ENCODE measurements at regions not wholly inside any gene's neighbourhood (a gene's known extent, or its start where the extent isn't known, plus 50 kb on each side); places are given as distances from the start of the nearest gene placed in this dataset.
A peak's percentile ranks its signal among the peaks of the same experiment; 100 is the strongest.
"Not testable (repeated sequence)": the region's sequence is repeated elsewhere in the genome, so short reads cannot be mapped to it uniquely, and the experiment has no call there.

DNA sequence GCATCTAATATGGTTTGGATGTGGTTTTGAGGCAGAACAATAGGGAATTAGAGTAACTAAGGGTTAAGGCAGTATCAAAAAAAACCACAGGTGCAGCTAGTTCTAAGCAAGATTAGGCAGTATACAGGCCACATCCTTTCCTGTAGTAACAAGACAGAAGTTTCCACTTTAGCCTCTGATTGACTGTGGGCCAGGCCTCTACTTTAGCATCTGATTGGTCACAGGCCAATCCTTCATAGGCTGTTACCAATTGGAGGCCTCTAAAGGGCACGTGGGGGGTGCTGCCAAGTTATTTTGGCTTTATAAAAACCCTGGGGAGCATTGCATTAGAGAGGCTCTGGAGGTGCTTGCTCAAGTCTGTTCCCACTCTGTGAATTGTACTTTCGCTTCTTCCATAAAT lies 144.1 kb upstream of the ST8SIA4 start:
- FAIRE-seq = no peak

DNA sequence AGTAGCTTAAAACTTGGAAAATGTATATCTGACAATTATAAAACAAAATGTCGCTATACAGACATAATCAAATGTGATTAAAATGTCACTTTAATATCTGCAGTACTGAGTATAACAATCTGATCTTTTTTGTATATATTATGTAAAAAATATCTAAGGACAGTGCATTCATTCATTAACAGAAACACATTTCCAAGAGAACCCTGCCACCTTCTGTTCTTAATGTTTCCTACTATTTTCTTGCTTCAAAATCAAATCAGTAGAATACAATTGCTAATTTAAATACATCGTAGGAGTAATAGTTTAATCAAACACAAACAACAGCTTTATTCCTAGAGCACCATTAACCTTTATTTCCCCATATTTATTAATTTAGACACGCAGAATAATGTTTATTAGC lies 142.6 kb upstream of the ST8SIA4 start:
- DNase-seq (ENCODE audit: insufficient read length) = no peak
- FAIRE-seq = no peak
- TF ChIP-seq POLR2AphosphoS5 (IDR thresholded peaks at IDR 0.05; ENCODE audit: low read depth, low read length) (no peak), POLR2A (IDR thresholded peaks at IDR 0.05; ENCODE audit: low read depth, low read length) (no peak), TAF1 (IDR thresholded peaks at IDR 0.05; ENCODE audit: borderline replicate concordance, low read depth, low read length) (no peak)

More for the DNA sequence above, 144.1 kb upstream of the ST8SIA4 start:
- no peak for DNase-seq (ENCODE audit: insufficient read length)
- TF ChIP-seq POLR2A (IDR thresholded peaks at IDR 0.05; ENCODE audit: low read depth, low read length) (no peak), POLR2AphosphoS5 (IDR thresholded peaks at IDR 0.05; ENCODE audit: low read depth, low read length) (no peak), TAF1 (IDR thresholded peaks at IDR 0.05; ENCODE audit: borderline replicate concordance, low read depth, low read length) (no peak)

DNA sequence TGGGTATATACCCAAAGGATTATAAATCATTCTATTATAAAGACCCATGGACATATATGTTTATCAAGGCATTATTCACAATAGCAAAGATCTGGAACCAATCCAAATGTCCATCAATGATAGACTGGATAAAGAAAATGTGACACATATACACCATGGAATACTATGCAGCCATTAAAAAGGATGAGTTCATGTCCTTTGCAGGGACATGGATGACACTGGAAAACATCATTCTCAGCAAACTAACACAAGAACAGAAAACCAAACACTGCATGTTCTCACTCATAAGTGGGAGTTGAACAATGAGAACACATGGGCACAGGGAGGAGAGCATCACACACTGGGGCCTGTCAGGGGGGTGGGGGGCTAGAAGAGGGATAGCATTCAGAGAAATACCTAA lies 136.9 kb upstream of the ST8SIA4 start:
- not testable (repeated sequence) for FAIRE-seq; DNase-seq (ENCODE audit: insufficient read length)

DNA sequence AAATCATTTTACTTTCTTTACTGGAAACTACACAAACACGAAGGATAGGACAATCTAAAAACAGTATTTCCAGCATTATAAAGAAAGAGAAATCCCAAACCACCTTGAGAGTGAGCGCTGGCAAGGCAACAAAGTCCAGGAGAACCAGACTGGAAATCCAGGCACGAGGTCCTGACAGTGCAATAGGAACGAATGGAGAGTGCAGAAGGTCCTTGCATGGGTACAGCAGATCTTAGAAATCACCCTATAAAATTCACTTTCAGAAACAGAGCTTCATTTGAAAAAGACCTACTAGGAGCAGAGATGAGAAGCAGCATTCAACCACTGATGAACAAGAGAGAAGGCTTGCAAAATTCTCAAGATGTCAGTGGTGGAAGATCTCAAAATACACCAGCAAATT lies 133.7 kb upstream of the ST8SIA4 start:
- DNase-seq (ENCODE audit: insufficient read length) (no peak), FAIRE-seq (no peak)
- TF ChIP-seq TAF1 (IDR thresholded peaks at IDR 0.05; ENCODE audit: borderline replicate concordance, low read depth, low read length) (no peak), POLR2A (IDR thresholded peaks at IDR 0.05; ENCODE audit: low read depth, low read length) (no peak), POLR2AphosphoS5 (IDR thresholded peaks at IDR 0.05; ENCODE audit: low read depth, low read length) (no peak)

DNA sequence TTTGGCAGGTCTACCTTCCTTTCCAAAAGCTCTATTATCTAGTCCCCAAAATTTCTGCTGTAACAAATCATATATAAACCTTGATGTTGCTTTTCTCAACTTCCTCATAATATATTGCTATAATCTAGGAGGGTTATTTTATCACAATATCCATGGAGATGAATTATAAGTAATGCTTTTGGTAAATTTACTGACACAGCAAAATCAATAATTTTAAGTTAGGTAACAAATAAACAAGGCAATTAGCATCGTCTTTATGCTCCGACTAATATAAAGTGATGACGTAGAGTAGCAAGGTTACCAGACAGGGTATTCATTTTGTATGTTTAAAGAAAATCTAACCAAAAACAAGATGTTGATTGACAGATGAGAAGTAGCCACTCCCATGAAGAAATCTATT lies 132.3 kb upstream of the ST8SIA4 start:
- no peak for DNase-seq (ENCODE audit: insufficient read length)
- no peak for TF ChIP-seq TAF1 (IDR thresholded peaks at IDR 0.05; ENCODE audit: borderline replicate concordance, low read depth, low read length)
- TF ChIP-seq POLR2A (IDR thresholded peaks at IDR 0.05; ENCODE audit: low read depth, low read length) = no peak
- no peak for TF ChIP-seq POLR2AphosphoS5 (IDR thresholded peaks at IDR 0.05; ENCODE audit: low read depth, low read length)
- FAIRE-seq = no peak

DNA sequence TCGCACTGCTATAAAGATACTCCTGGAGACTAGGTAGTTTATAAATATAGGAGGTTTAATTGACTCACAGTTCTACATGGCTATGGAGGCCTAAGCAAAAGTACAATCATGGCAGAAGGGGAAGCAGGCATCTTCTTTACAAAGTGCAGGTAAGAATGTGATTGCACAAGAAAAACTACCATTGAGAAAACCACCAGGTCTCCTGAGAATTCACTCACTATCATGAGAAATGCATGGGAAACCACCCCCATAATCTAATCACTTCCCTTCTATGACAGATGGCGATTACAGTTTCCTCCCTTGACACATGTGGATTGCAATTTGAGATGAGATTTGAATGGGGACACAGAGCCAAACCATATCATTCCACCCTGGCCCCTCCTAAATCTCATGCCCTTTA lies 121.2 kb upstream of the ST8SIA4 start:
- FAIRE-seq (no peak), DNase-seq (ENCODE audit: insufficient read length) (no peak)
- TF ChIP-seq POLR2A (IDR thresholded peaks at IDR 0.05; ENCODE audit: low read depth, low read length) (no peak), POLR2AphosphoS5 (IDR thresholded peaks at IDR 0.05; ENCODE audit: low read depth, low read length) (no peak)

DNA sequence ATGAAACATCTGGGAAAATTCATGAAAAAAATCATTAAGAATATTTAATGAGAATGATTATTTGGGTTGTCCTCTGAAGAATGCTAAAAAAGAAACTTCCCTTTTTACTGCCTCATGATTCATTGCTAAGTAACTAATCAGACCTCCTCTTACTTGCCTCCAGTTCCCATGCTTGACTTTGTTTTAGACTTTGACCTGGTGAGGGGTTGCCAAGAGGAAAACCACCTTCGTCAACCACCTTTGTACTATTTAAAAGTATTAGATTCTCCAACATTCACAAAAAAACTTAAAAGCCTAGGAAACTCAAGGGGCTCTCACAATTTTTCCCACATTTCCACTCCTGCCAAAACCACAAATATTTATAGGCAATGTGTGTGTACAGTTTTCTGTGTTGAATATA lies 115.2 kb upstream of the ST8SIA4 start:
- TF ChIP-seq POLR2AphosphoS5 (IDR thresholded peaks at IDR 0.05; ENCODE audit: low read depth, low read length) = no peak
- TF ChIP-seq POLR2A (IDR thresholded peaks at IDR 0.05; ENCODE audit: low read depth, low read length) = no peak
- TF ChIP-seq TAF1 (IDR thresholded peaks at IDR 0.05; ENCODE audit: borderline replicate concordance, low read depth, low read length) = no peak
- DNase-seq (ENCODE audit: insufficient read length) = no peak
- no peak for FAIRE-seq

DNA sequence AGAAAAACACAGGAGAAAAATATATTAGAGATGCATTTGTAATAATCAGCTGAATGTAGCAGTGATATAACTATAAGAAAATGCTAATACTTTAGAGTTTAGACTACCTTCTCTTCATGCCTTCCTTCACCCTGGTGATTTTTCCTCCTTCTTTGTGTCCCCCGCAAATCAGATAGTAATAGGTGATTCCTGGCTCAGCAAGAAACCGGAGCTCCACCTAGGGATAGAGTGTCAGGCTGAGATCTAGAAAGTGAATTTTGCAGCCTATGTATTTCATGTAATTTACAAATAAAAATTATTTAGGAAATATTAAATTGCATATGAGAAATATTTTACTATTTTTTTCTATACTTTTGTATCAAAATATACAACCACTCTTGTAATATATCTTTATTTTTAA lies 109.8 kb upstream of the ST8SIA4 start:
- TF ChIP-seq POLR2AphosphoS5 (IDR thresholded peaks at IDR 0.05; ENCODE audit: low read depth, low read length) = no peak
- no peak for TF ChIP-seq POLR2A (IDR thresholded peaks at IDR 0.05; ENCODE audit: low read depth, low read length)
- TF ChIP-seq TAF1 (IDR thresholded peaks at IDR 0.05; ENCODE audit: borderline replicate concordance, low read depth, low read length) = no peak
- FAIRE-seq = no peak

DNA sequence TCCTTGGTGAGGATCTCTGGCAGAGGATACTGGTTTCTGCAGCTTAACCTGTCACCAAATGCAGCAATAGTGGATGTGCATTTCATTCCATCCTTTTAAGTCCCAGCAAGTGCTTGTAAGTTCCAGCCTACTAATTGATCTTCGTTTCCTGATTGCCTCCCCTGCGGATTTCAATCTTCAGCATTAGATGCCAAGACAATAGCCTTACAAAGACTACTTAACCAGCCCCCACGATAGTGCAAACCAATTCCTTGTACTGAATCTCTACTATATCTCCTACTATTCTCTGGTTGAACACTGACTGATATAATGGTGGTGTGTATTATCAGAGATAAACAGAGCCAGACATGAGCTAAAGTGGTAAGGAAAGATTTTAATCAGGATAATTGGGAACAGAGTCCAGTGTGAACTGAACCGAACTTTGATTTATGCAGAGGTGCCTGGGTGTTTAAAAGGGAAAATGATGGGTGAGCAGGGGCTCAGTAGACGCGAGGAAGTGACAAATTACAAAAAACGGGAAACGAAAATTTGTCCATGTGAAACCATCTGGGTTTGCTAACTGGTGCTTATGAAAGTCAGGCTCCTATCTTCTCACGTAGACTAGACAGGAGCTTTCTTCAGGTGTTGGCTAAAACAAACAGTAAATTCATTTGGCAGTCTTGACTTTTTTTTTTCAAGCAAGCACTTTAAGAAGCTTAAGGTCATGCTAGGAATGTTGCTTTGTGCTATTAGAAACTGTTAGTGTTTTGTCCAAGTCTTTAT lies 106.9 kb upstream of the ST8SIA4 start:
- TF ChIP-seq POLR2A (IDR thresholded peaks at IDR 0.05; ENCODE audit: low read depth, low read length) (no peak), TAF1 (IDR thresholded peaks at IDR 0.05; ENCODE audit: borderline replicate concordance, low read depth, low read length) (no peak), POLR2AphosphoS5 (IDR thresholded peaks at IDR 0.05; ENCODE audit: low read depth, low read length) (no peak)
- DNase-seq (ENCODE audit: insufficient read length) (no peak), FAIRE-seq (peak; percentile 90)

More for the DNA sequence above, 109.8 kb upstream of the ST8SIA4 start:
- DNase-seq (ENCODE audit: insufficient read length) = no peak

DNA sequence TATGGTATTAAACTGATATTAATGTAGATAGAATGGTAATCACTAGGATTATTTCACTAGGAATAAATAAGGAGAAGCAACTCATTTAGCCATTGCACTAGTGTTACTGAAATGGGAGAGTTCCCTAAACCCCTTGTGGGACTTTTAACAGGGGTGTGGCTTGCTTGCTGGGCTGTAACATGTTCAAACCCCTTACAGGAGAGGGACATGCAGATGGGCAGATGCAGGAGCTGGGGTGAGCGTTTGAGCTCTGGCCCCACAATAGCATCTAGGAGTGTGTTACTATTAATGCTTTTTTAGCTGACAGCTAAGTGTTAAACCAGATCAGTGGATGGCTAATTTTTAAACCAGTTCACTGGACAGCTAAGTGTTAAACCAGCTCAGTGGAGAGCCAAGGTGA lies 89.3 kb upstream of the ST8SIA4 start:
- no peak for FAIRE-seq
- TF ChIP-seq POLR2AphosphoS5 (IDR thresholded peaks at IDR 0.05; ENCODE audit: low read depth, low read length) (no peak), POLR2A (IDR thresholded peaks at IDR 0.05; ENCODE audit: low read depth, low read length) (no peak), TAF1 (IDR thresholded peaks at IDR 0.05; ENCODE audit: borderline replicate concordance, low read depth, low read length) (no peak)
- no peak for DNase-seq (ENCODE audit: insufficient read length)

DNA sequence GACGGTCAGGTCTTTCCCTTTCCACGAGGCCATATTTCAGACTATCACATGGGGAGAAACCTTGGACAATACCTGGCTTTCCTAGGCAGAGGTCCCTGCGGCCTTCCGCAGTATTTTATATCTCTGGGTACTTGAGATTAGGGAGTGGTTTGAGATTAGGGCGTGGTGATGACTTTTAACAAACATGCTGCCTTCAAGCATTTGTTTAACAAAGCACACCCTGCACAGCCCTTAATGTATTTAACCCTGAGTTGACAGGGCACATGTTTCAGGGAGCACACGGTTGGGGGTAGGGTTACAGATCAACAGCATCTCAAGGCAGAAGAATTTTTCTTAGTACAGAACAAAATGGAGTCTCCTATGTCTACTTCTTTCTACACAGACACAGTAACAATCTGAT lies 80.5 kb upstream of the ST8SIA4 start:
- not testable (repeated sequence) for FAIRE-seq; DNase-seq (ENCODE audit: insufficient read length)

DNA sequence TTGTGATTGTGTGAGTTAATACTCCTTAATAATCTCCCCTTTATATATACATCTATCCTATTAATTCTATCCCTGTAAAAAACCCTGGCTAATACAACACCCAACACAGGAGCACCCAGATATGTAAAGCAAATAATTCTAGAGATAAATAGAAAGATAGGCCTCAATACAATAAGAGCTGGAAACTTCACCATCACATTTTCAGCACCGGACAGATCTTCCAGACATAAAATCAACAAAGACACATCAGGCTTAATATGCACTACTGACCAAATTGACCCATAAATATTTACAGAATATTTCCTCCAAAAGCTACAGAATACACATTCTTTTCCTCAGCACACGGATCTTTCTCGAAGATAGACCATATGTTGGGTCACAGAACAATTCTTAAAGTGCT lies 71.0 kb upstream of the ST8SIA4 start:
- TF ChIP-seq POLR2AphosphoS5 (IDR thresholded peaks at IDR 0.05; ENCODE audit: low read depth, low read length) = no peak
- TF ChIP-seq POLR2A (IDR thresholded peaks at IDR 0.05; ENCODE audit: low read depth, low read length) = no peak
- DNase-seq (ENCODE audit: insufficient read length) = no peak
- FAIRE-seq = no peak

DNA sequence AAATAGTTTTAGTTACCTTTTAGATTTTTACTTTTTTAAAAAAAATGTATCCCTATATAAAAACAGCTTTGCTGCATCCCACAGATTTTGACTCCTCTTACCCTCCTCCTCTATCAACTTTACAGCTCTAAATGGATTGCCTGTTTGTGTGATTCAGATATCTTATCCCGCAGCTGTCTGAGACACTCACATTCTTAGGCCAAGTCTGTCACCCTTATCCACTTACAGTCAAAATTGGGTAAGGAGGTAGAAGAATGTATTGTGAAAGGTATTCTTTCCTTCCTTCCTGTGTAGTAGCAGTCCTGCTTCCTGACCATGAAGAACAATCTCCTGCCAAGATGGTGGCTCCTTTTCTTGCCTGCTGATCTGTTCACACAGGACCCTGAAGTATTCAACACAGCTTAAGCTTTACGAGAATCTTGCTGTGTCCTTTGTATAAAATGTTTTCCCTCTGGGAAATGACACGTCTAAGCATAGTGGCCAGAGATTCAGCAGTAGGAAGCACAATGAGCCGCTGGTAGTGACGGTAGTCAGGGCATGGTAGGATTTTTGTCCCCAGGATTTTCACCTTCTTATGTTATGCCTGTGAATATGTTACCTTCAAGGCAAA lies 67.7 kb upstream of the ST8SIA4 start:
- DNase-seq (ENCODE audit: insufficient read length) (no peak), FAIRE-seq (peak; percentile 30)
- TF ChIP-seq POLR2AphosphoS5 (IDR thresholded peaks at IDR 0.05; ENCODE audit: low read depth, low read length) (no peak), TAF1 (IDR thresholded peaks at IDR 0.05; ENCODE audit: borderline replicate concordance, low read depth, low read length) (no peak), POLR2A (IDR thresholded peaks at IDR 0.05; ENCODE audit: low read depth, low read length) (no peak)
